Fibroblast of lung (primary cell): ENCODE measurements at regions not wholly inside any gene's neighbourhood (a gene's known extent, or its start where the extent isn't known, plus 50 kb on each side); places are given as distances from the start of the nearest gene placed in this dataset.

ENCODE experiments used
- CTCF ChIP-seq, 2 donors: IDR thresholded peaks in 1 of 2; conservative IDR thresholded peaks in 1 of 2; 1 replicate in 1 of 2; 2 replicates in 1 of 2; pipeline ENCODE4 v1.5.1; 2011 to 2012; ENCODE audit warnings: low read length in 2 of 2, control low read depth in 1 of 2, inconsistent platforms in 1 of 2, low read depth in 1 of 2, mild to moderate bottlenecking in 1 of 2
- EZH2 ChIP-seq: IDR thresholded peaks from 2 replicates; pipeline ENCODE4 v1.5.1; 2012; ENCODE audit warnings: low read length, control low read depth, mild to moderate bottlenecking; ENCODE audit errors: missing control alignments

GRCh38 chr13:109628251-109628699 lies 158.1 kb downstream of the IRS2 start:
- TF ChIP-seq EZH2 (no peak), CTCF (conservative IDR thresholded peaks at IDR 0.05 in 1 of 2, IDR thresholded peaks at IDR 0.05 in 1 of 2; ENCODE audit: low read depth in 1 of 2, low read length in 2 of 2) (no peak)
